Common myeloid progenitor, CD34-positive (primary cell): ENCODE measurements at regions not wholly inside any gene's neighbourhood (a gene's known extent, or its start where the extent isn't known, plus 50 kb on each side); places are given as distances from the start of the nearest gene placed in this dataset.
"Not testable (repeated sequence)": the region's sequence is repeated elsewhere in the genome, so short reads cannot be mapped to it uniquely, and the experiment has no call there.

Experiments
- CTCF ChIA-PET: fragments of 350-600 bp; sonication (Branson Sonifier 250); formaldehyde crosslinking; loops from one replicate; lab custom pipeline; 2021; ENCODE audit warnings: antibody characterized with exemption; lab: Charles Lee
- POLR2A ChIA-PET: fragments of 350-600 bp; sonication (Branson Sonifier 250); formaldehyde crosslinking; loops from one replicate; lab custom pipeline; 2021; ENCODE audit warnings: antibody characterized with exemption; lab: Charles Lee
- DNase-seq, 3 donors: peaks; one replicate each; pipeline versions ENCODE4 v3.0.0 to v3.0.0-alpha.2; 2013
- H3K27ac ChIP-seq, 2 experiments: 1 replicate in 1 of 2; 2 replicates in 1 of 2; pipeline ENCODE4 v1.7.0; 2013; ENCODE audit warnings: inconsistent platforms in 2 of 2, low read length in 2 of 2, mild to moderate bottlenecking in 2 of 2, low read depth in 1 of 2, moderate library complexity in 1 of 2; ENCODE audit not compliant: severe bottlenecking in 2 of 2, insufficient read depth in 1 of 2, poor library complexity in 1 of 2
- H3K27me3 ChIP-seq, 5 experiments: replicated peaks in 2 of 5; 1 replicate in 3 of 5; 2 replicates in 2 of 5; pipeline versions ENCODE4 v1.6.1 to v1.7.0; 2013; ENCODE audit warnings: low read length in 4 of 5, mild to moderate bottlenecking in 2 of 5, moderate library complexity in 2 of 5, inconsistent platforms in 1 of 5; ENCODE audit not compliant: insufficient read depth in 5 of 5, control insufficient read depth in 4 of 5
- H3K36me3 ChIP-seq, 4 experiments: 1 replicate in 2 of 4; 2 replicates in 2 of 4; pipeline versions ENCODE4 v1.6.1 to v1.7.0; 2013; ENCODE audit warnings: low read length in 3 of 4, control low read depth in 1 of 4, mild to moderate bottlenecking in 1 of 4; ENCODE audit not compliant: control insufficient read depth in 4 of 4, insufficient read depth in 4 of 4
- H3K4me1 ChIP-seq, 4 experiments: 1 replicate in 3 of 4; 2 replicates in 1 of 4; pipeline versions ENCODE4 v1.6.1 to v1.7.1; 2013; ENCODE audit warnings: low read length in 3 of 4, mild to moderate bottlenecking in 3 of 4, control low read depth in 1 of 4, inconsistent platforms in 1 of 4, moderate library complexity in 1 of 4; ENCODE audit not compliant: control insufficient read depth in 4 of 4, insufficient read depth in 4 of 4; ENCODE audit errors: control extremely low read depth in 1 of 4
- H3K4me3 ChIP-seq, 7 experiments: 1 replicate in 4 of 7; 2 replicates in 3 of 7; pipeline versions ENCODE4 v1.5.1 to v1.7.0; 2013; ENCODE audit warnings: mild to moderate bottlenecking in 7 of 7, low read length in 6 of 7, moderate library complexity in 6 of 7, inconsistent platforms in 2 of 7, low read depth in 2 of 7, control low read depth in 1 of 7; ENCODE audit not compliant: insufficient read depth in 4 of 7, control insufficient read depth in 1 of 7; ENCODE audit errors: extremely low read depth in 1 of 7
- H3K9me3 ChIP-seq, 5 experiments: 1 replicate in 4 of 5; 2 replicates in 1 of 5; pipeline versions ENCODE4 v1.6.1 to v1.7.1; 2013; ENCODE audit warnings: low read length in 4 of 5, mild to moderate bottlenecking in 2 of 5, inconsistent platforms in 1 of 5, low read depth in 1 of 5, moderate library complexity in 1 of 5; ENCODE audit not compliant: control insufficient read depth in 4 of 5, insufficient read depth in 2 of 5; ENCODE audit errors: control extremely low read depth in 1 of 5
- WGBS: methylation state at CpG from one replicate; pipeline ENCODE4 v1.1.5; 2013; ENCODE audit not compliant: insufficient coverage; 5-methylcytosine and 5-hydroxymethylcytosine counted together

DNA sequence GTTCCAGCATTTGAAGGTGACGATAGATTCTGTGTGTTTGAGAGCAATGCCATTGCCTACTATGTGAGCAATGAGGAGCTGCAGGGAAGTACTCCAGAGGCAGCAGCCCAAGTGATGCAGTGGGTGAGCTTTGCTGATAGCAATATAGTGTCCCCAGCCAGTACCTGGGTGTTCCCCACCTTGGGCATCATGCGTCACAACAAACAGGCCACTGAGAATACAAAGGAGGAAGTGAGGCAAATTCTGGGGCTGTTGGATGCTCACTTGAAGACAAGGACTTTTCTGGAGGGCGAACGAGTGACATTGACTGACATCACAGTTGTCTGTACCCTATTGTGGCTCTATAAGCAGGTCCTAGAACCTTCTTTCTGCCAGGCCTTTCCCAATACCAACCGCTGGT lies 142.0 kb downstream of the PLS3 start:
- 94% methylated on average over 5 of the region's 5 CpGs for WGBS
- ChIA-PET POLR2A (no interaction called here), CTCF (no interaction called here)
- H3K36me3 ChIP-seq: no peaks in the 10 kb centered on the region
- no peaks in the 10 kb centered on the region for H3K9me3 ChIP-seq
- no peak overlapping the region for H3K27ac ChIP-seq
- no peak overlapping the region for H3K4me3 ChIP-seq
- no peak for DNase-seq
- no peaks in the 10 kb centered on the region for H3K27me3 ChIP-seq
- H3K4me1 ChIP-seq: no peaks in the 10 kb centered on the region

- CTCF ChIA-PET: no interaction called here
- no peak overlapping the region for H3K27ac ChIP-seq
- no peak overlapping the region for H3K4me3 ChIP-seq
- no peaks in the 10 kb centered on the region for H3K9me3 ChIP-seq
- no peak for DNase-seq
- no peaks in the 10 kb centered on the region for H3K4me1 ChIP-seq
- no peaks in the 10 kb centered on the region for H3K27me3 ChIP-seq
- H3K36me3 ChIP-seq: no peaks in the 10 kb centered on the region
- POLR2A ChIA-PET: no interaction called here
Measured at GRCh38 chrX:115709039-115709438, 148.1 kb downstream of the PLS3 start.

DNA sequence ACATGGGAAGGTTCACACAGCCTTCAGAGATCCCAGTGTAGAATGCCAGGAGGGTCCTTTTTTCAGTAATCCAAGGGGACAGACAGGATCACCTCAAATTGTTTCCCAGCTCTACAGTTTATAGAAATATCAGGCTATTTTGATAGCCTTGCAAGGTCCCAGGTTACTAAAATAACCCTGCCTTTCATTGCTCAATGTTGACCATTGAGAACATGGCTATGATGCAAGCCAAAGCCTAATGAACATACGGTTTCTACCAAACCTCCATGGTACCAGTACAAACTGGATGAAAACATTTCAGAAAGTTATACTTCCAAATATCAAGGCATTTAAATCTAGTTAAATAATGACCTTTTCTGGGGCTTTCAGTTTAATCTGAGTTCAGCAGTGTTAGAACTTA lies 151.5 kb downstream of the PLS3 start:
- no peaks in the 10 kb centered on the region for H3K9me3 ChIP-seq
- DNase-seq: no peak
- H3K4me3 ChIP-seq: no peak overlapping the region
- peaks cover 0 to 2% (median 0%) of the 10 kb centered on the region in 5 experiments for H3K27me3 ChIP-seq
- ChIA-PET POLR2A (no interaction called here), CTCF (no interaction called here)
- no peaks in the 10 kb centered on the region for H3K36me3 ChIP-seq
- H3K27ac ChIP-seq: no peak overlapping the region
- no peaks in the 10 kb centered on the region for H3K4me1 ChIP-seq
- WGBS: no CpG with 5 or more reads among the region's 1 CpG

GRCh38 chrX:115713460-115713859 lies 152.5 kb downstream of the PLS3 start:
- Histone ChIP-seq H3K4me1 (no peaks in the 10 kb centered on the region), H3K27me3 (peaks cover 0 to 5% (median 0%) of the 10 kb centered on the region in 5 experiments), H3K27ac (no peak overlapping the region), H3K4me3 (no peak overlapping the region), H3K36me3 (no peaks in the 10 kb centered on the region), H3K9me3 (no peaks in the 10 kb centered on the region)
- ChIA-PET CTCF (no interaction called here), POLR2A (no interaction called here)
- no CpG with 5 or more reads among the region's 1 CpG for WGBS
- DNase-seq: no peak

- peaks cover 0 to 12% (median 0%) of the 10 kb centered on the region in 5 experiments for H3K27me3 ChIP-seq
- WGBS: 63% methylated on average over 8 of the region's 23 CpGs
- H3K36me3 ChIP-seq: no peaks in the 10 kb centered on the region
Measured at GRCh38 chrX:115719171-115719570, 158.2 kb downstream of the PLS3 start.

GRCh38 chrX:115722724-115723433 lies 161.9 kb downstream of the PLS3 start:
- H3K4me3 ChIP-seq, POLR2A ChIA-PET, H3K27ac ChIP-seq, H3K36me3 ChIP-seq, CTCF ChIA-PET, DNase-seq, H3K4me1 ChIP-seq, H3K9me3 ChIP-seq, H3K27me3 ChIP-seq: not testable (repeated sequence)
- no CpG with 5 or more reads among the region's 33 CpGs for WGBS

More at GRCh38 chrX:115719171-115719570, 158.2 kb downstream of the PLS3 start:
- H3K4me1 ChIP-seq: no peaks in the 10 kb centered on the region
- H3K4me3 ChIP-seq: no peak overlapping the region
- POLR2A ChIA-PET: no interaction called here
- no peak for DNase-seq
- H3K9me3 ChIP-seq: no peaks in the 10 kb centered on the region
- CTCF ChIA-PET: no interaction called here
- H3K27ac ChIP-seq: no peak overlapping the region

GRCh38 chrX:115725370-115725769 lies 164.4 kb downstream of the PLS3 start:
- POLR2A ChIA-PET, CTCF ChIA-PET, H3K9me3 ChIP-seq, H3K27me3 ChIP-seq, H3K4me3 ChIP-seq, DNase-seq, H3K36me3 ChIP-seq, H3K4me1 ChIP-seq, H3K27ac ChIP-seq: not testable (repeated sequence)
- no CpG with 5 or more reads among the region's 26 CpGs for WGBS
